ENCODE measurements at regions not wholly inside any gene's neighbourhood (a gene's known extent, or its start where the extent isn't known, plus 50 kb on each side); places are given as distances from the start of the nearest gene placed in this dataset.

DNA sequence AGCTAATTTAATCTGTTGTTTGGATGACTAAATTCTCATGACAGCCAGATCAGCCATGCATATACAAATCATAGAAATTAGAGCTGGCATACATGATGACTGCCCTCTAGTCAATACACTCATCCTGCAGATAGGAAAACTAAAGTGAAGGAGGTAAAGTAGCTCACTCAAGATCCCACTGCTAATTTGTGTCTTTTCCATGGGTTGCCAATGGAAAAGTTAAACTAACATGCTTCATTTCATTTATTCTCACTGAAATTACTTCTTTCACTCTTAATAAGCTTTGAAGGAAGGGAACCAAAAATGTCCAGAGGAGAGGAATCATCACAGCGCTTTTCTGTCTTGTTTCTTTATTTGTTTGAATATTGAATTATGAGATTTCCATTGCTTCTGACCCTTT, 308.2 kb downstream of the GJA1 start:
- TF ChIP-seq, protein P1, sequence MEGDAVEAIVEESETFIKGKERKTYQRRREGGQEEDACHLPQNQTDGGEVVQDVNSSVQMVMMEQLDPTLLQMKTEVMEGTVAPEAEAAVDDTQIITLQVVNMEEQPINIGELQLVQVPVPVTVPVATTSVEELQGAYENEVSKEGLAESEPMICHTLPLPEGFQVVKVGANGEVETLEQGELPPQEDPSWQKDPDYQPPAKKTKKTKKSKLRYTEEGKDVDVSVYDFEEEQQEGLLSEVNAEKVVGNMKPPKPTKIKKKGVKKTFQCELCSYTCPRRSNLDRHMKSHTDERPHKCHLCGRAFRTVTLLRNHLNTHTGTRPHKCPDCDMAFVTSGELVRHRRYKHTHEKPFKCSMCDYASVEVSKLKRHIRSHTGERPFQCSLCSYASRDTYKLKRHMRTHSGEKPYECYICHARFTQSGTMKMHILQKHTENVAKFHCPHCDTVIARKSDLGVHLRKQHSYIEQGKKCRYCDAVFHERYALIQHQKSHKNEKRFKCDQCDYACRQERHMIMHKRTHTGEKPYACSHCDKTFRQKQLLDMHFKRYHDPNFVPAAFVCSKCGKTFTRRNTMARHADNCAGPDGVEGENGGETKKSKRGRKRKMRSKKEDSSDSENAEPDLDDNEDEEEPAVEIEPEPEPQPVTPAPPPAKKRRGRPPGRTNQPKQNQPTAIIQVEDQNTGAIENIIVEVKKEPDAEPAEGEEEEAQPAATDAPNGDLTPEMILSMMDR (IDR thresholded peaks at IDR 0.05): no peak
- TF ChIP-seq EP300 (IDR thresholded peaks at IDR 0.05) (no peak), POLR2A (IDR thresholded peaks at IDR 0.05) (no peak)

Measured in tibial nerve (tissue), 4 donors.